Activated T-cell treated with anti-CD3 and anti-CD28 coated beads, Interleukin-2, amount 50 U/mL, for 24 hours (primary cell): ENCODE measurements at regions not wholly inside any gene's neighbourhood (a gene's known extent, or its start where the extent isn't known, plus 50 kb on each side); places are given as distances from the start of the nearest gene placed in this dataset.

Experiments used
- DNase-seq: peaks from one replicate; pipeline ENCODE4 v3.0.0-alpha.2; 2020
- H3K27ac Mint-ChIP-seq: 2 replicates; pipeline ENCODE4 v1.8.0; 2020; ENCODE audit warnings: mild to moderate bottlenecking, mixed read lengths
- H3K27me3 Mint-ChIP-seq: 2 replicates; pipeline ENCODE4 v1.8.0; 2020; ENCODE audit warnings: mixed read lengths
- H3K36me3 Mint-ChIP-seq: 2 replicates; pipeline ENCODE4 v1.8.0; 2020; ENCODE audit warnings: low read depth, mixed read lengths
- H3K4me1 Mint-ChIP-seq: 2 replicates; pipeline ENCODE4 v1.8.0; 2020; ENCODE audit warnings: low read depth, mixed read lengths
- H3K4me3 Mint-ChIP-seq: 2 replicates; pipeline ENCODE4 v1.8.0; 2020; ENCODE audit warnings: mild to moderate bottlenecking, moderate library complexity, mixed read lengths
- H3K9me3 Mint-ChIP-seq: 2 replicates; pipeline ENCODE4 v1.8.0; 2020; ENCODE audit warnings: mixed read lengths

DNA sequence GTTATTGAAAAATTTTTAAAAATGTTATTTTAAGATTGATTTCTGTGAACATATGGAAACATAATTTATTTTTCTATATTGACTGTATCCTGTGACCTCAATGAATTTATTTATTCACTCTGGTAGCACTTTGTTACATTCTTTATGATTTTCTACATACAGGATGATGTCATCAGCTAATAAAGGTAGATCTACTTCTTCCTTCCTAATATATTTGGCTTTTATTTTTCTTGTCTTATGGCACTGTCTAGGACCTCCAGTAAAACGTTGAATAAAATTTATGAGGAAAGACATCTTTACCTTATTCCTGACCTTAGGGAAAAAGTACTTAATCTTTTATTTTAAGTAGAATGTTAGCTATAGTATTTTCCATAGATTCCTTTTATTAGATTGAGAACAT, 78.8 kb upstream of the MAF start:
- Mint-ChIP-seq H3K4me1 (no peaks in the 10 kb centered on the region), H3K4me3 (no peak overlapping the region), H3K36me3 (no peaks in the 10 kb centered on the region), H3K27ac (no peak overlapping the region), H3K27me3 (no peaks in the 10 kb centered on the region), H3K9me3 (no peaks in the 10 kb centered on the region)
- no peak for DNase-seq

DNA sequence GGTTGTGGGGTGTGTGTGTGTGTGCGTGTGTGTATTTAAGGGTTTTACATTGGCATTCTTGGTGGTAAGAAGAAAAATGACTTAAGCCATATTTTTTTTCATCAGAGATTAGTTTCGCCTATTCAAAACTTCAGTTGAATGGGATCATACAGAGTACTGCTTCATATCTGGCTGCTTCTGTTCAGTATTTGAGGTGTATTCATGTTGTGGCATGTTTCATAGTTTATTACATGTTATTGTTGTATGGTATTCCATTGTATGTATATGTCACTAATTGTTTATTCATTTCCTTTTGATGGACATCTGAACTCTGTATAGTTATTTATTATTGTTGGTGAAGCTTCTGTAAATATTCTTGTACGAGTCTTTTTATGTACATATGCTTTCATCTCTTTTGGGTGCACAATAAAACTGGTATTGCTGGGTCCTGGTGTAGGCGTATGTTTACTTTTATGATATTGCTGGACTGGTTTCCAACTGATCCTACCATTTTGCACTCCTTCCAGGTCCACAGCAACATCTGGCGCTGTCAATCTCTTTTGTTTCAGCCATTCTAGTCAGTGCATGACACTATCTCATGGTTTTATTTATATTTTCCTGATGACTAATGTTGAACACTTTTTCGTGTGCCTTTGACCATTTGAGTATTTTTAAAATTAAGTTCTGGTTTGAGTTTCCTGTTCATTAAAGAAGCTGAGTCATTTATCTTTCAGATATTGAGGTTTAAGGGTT, 77.4 kb upstream of the MAF start:
- Mint-ChIP-seq H3K36me3 (no peaks in the 10 kb centered on the region), H3K27me3 (no peaks in the 10 kb centered on the region), H3K9me3 (no peaks in the 10 kb centered on the region), H3K27ac (no peak overlapping the region), H3K4me1 (no peaks in the 10 kb centered on the region), H3K4me3 (no peak overlapping the region)
- DNase-seq, result no peak

DNA sequence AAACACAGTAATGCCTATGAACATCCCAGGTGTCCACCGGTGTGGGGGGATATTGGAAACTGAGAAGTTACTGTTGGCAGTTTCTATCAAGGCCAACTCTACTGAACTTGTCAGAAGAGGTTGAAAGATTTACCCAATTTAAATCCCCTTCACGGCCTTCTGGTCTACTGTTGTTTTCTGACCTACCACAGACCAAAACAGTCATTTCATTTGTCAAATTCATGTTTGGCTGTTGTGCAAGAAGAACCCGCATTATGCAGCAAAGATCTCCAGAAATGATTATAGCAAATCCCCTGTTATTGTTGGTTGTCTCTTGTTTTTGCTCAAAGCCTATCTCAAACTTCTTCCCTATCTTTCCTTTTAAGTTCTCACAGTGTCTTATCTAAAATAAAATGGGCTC, 73.1 kb upstream of the MAF start:
- no peak for DNase-seq
- peaks cover 5% of the 10 kb centered on the region for H3K9me3 Mint-ChIP-seq
- H3K27ac Mint-ChIP-seq, result no peak overlapping the region
- peaks cover 9% of the 10 kb centered on the region for H3K27me3 Mint-ChIP-seq
- no peaks in the 10 kb centered on the region for H3K36me3 Mint-ChIP-seq
- H3K4me3 Mint-ChIP-seq, result no peak overlapping the region
- H3K4me1 Mint-ChIP-seq, result no peaks in the 10 kb centered on the region

DNA sequence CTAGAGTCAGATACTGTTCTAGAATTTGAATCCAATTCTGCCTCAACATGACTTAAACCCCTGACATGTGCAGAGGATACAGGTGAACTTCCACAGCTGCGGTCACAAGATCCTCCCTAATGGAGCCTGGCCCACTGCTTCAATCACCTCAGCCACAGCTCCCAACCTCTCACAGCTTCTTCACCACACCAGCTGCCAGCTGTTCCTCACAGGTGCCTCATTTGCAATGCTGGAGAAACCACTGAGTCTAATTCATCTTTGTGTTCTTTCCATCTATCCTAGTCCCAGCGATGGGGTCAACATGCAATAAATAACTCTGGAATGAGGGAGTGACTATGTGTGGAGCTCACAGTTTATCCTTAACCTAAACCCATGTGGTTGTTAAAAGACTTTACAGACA, 72.0 kb upstream of the MAF start:
- DNase-seq, result no peak
- H3K27ac Mint-ChIP-seq, result no peak overlapping the region
- H3K4me1 Mint-ChIP-seq, result no peaks in the 10 kb centered on the region
- no peak overlapping the region for H3K4me3 Mint-ChIP-seq
- H3K36me3 Mint-ChIP-seq, result no peaks in the 10 kb centered on the region
- peaks cover 5% of the 10 kb centered on the region for H3K9me3 Mint-ChIP-seq
- peaks cover 9% of the 10 kb centered on the region for H3K27me3 Mint-ChIP-seq

DNA sequence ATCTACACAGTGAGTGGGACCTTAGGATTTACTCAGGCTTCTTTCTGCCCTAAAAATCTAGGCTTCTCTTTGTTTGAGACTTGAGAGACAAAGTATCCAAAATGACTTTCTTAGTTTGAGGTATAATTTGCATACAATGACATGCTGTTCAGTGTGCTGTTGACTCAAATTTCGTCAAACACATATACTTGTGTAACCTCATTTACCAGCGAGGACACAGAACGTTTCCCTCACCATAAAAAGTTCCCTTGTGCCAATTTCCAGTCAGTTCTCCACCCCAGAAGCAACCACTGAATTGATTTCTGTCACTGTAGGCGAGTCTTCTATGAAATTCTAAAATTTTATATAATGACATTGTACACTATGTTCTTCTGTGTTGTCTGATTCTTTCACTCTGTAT, 68.0 kb upstream of the MAF start:
- Mint-ChIP-seq H3K27ac (no peak overlapping the region), H3K4me1 (no peaks in the 10 kb centered on the region)

DNA sequence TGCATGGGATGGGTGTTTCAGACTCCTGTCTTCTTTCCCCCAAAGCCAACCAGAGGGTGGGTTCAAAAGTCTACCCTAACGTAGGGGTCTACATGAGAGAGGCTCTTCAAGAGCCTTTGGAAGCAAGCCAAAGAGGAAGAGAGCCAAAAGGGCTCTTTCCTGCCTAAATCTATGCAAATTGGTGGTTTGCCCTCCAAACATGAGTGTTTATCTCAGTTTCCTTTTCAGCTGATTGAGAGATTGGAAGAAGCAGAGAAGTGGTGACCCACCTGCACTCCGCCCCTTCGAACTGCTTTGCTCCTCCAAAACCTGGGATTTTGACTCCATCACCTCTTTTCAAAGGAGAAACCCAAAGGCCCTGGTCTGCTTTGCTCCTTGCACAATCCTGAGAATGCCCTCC, 65.4 kb upstream of the MAF start:
- peaks cover 5% of the 10 kb centered on the region for H3K9me3 Mint-ChIP-seq
- H3K4me1 Mint-ChIP-seq, result no peaks in the 10 kb centered on the region
- H3K36me3 Mint-ChIP-seq, result no peaks in the 10 kb centered on the region
- H3K4me3 Mint-ChIP-seq, result no peak overlapping the region
- peaks cover 31% of the 10 kb centered on the region for H3K27me3 Mint-ChIP-seq
- no peak for DNase-seq
- no peak overlapping the region for H3K27ac Mint-ChIP-seq

More for the DNA sequence above, 68.0 kb upstream of the MAF start:
- DNase-seq, result no peak
- Mint-ChIP-seq H3K27me3 (peaks cover 29% of the 10 kb centered on the region), H3K9me3 (peaks cover 5% of the 10 kb centered on the region), H3K36me3 (no peaks in the 10 kb centered on the region), H3K4me3 (no peak overlapping the region)

- H3K27ac Mint-ChIP-seq, result no peak overlapping the region
- H3K9me3 Mint-ChIP-seq, result peaks cover 3% of the 10 kb centered on the region
- no peaks in the 10 kb centered on the region for H3K4me1 Mint-ChIP-seq
- H3K4me3 Mint-ChIP-seq, result no peak overlapping the region
- H3K36me3 Mint-ChIP-seq, result no peaks in the 10 kb centered on the region
- DNase-seq, result no peak
- H3K27me3 Mint-ChIP-seq, result peaks cover 25% of the 10 kb centered on the region
Measured at GRCh38 chr16:79664407-79664806, 63.9 kb upstream of the MAF start.

DNA sequence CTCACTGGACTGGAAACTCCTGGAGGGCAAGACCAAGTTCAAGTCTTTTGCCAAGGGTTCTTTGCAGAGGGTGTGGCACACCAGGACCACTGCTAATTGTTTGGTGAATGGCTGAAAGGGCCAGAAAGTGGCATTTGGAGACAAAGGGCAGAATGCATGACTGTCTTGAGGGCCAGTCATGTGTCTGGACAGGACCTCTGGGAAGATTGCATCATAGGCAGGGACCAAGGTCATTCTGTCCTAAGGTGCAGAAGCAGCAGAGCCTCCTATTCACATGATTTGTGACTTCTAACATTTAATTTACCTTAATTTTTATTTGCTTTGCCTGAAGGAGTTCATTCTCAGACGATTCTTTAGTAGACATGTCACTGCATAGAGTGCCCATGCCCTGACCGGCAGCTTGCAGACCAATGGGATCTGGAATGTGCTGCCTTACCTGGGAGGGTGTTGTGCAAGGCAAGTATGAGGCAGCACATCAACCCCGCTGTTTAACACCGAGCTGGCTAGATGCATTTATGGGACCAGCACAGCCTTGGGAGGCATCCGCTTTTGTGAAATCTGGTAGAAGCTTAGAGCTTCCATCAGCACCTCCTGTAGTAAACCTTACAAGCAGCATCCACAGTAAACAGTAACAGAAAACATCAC, 62.3 kb upstream of the MAF start:
- no peak overlapping the region for H3K27ac Mint-ChIP-seq
- H3K27me3 Mint-ChIP-seq, result peaks cover 24% of the 10 kb centered on the region
- no peaks in the 10 kb centered on the region for H3K36me3 Mint-ChIP-seq
- no peak for DNase-seq
- H3K9me3 Mint-ChIP-seq, result no peaks in the 10 kb centered on the region
- no peaks in the 10 kb centered on the region for H3K4me1 Mint-ChIP-seq
- H3K4me3 Mint-ChIP-seq, result no peak overlapping the region

GRCh38 chr16:79662122-79662521, 61.6 kb upstream of the MAF start:
- no peaks in the 10 kb centered on the region for H3K36me3 Mint-ChIP-seq
- H3K27ac Mint-ChIP-seq, result no peak overlapping the region

DNA sequence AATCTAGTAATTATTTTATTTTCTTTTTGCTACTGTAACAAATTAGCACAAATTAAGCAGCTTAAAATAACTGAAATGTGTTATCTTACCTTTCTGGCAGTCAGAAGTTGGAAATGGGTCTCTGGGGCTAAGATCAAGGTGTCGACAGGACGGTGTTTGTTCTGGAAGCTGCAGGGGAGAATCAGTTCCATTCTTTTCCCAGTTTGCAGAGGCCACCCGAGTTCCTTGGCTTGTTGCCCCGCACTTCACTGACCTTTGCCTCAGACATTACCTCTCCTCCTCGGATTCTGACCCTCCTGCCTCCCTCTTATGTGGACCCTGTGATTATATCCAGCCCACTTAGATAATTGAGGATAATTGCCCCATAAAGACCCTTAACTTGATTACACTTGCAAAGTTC, 61.0 kb upstream of the MAF start:
- Mint-ChIP-seq H3K4me3 (no peak overlapping the region), H3K27me3 (peaks cover 24% of the 10 kb centered on the region), H3K36me3 (no peaks in the 10 kb centered on the region), H3K4me1 (no peaks in the 10 kb centered on the region), H3K9me3 (no peaks in the 10 kb centered on the region), H3K27ac (no peak overlapping the region)
- DNase-seq, result no peak

More at GRCh38 chr16:79662122-79662521, 61.6 kb upstream of the MAF start:
- no peaks in the 10 kb centered on the region for H3K9me3 Mint-ChIP-seq
- H3K4me1 Mint-ChIP-seq, result no peaks in the 10 kb centered on the region
- DNase-seq, result no peak
- H3K4me3 Mint-ChIP-seq, result no peak overlapping the region
- peaks cover 24% of the 10 kb centered on the region for H3K27me3 Mint-ChIP-seq

GRCh38 chr16:79659344-79659743, 58.8 kb upstream of the MAF start:
- DNase-seq, result no peak
- Mint-ChIP-seq H3K4me3 (no peak overlapping the region), H3K4me1 (no peaks in the 10 kb centered on the region), H3K36me3 (no peaks in the 10 kb centered on the region), H3K27me3 (peaks cover 9% of the 10 kb centered on the region), H3K9me3 (no peaks in the 10 kb centered on the region), H3K27ac (no peak overlapping the region)

GRCh38 chr16:79658301-79659033, 57.9 kb upstream of the MAF start:
- Mint-ChIP-seq H3K27me3 (peaks cover 3% of the 10 kb centered on the region), H3K4me1 (no peaks in the 10 kb centered on the region), H3K36me3 (no peaks in the 10 kb centered on the region), H3K4me3 (no peak overlapping the region), H3K27ac (no peak overlapping the region), H3K9me3 (no peaks in the 10 kb centered on the region)
- no peak for DNase-seq

DNA sequence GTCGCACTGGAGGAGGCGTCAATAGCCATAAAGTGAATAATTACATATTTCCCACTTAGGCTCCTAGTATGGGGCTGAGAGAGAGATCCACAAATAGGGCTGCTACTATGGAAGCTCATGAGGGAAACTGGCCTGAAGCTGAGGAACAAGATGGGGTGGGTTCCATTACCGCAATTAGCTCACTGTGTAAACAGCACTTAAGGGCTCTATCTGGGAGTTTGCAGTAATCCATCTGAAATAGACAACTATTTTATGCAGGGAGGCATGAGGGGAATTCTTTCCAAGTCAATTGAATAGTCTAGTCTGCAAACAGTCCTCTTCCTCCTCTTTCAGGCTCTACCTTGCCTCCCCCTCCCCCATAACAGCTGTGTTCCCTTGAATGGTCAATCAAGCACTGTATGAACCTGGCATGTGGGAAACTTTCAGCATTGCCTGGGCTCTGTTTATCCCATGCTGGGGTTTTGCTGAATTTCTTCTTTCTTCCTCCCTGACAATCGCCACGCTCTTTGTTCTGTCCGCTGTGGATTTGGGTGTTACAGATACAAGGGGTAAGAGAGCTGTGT, 56.1 kb upstream of the MAF start:
- no peak for DNase-seq
- no peaks in the 10 kb centered on the region for H3K36me3 Mint-ChIP-seq
- H3K27ac Mint-ChIP-seq, result no peak overlapping the region
- no peaks in the 10 kb centered on the region for H3K9me3 Mint-ChIP-seq
- H3K4me1 Mint-ChIP-seq, result no peaks in the 10 kb centered on the region
- H3K27me3 Mint-ChIP-seq, result peaks cover 9% of the 10 kb centered on the region
- no peak overlapping the region for H3K4me3 Mint-ChIP-seq

- H3K4me3 Mint-ChIP-seq, result no peak overlapping the region
- no peaks in the 10 kb centered on the region for H3K4me1 Mint-ChIP-seq
- H3K36me3 Mint-ChIP-seq, result no peaks in the 10 kb centered on the region
- H3K9me3 Mint-ChIP-seq, result no peaks in the 10 kb centered on the region
- no peak overlapping the region for H3K27ac Mint-ChIP-seq
- DNase-seq, result no peak
- H3K27me3 Mint-ChIP-seq, result peaks cover 9% of the 10 kb centered on the region
Measured at GRCh38 chr16:79653373-79653891, 52.9 kb upstream of the MAF start.

DNA sequence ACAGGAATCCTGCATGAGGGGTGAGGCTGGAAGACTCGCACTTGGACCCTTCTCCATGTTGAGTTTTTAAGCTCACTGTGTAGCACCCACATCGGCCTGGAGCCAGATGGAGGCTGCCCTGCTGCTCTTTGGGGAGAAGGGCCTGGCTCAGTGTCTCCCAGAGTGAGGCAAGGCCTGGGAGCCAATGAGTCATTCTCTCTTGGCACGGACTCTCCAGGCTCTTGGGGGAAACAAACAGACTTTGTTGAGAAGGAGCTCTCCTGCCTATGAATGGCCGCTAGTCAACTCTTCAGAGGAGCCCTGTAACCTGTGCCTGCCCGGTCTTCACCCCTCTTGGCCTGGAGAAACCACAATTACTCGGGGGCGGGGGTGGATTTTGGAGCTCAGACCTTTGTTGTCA, 50.8 kb upstream of the MAF start:
- Mint-ChIP-seq H3K9me3 (no peaks in the 10 kb centered on the region), H3K27ac (no peak overlapping the region)

More for the DNA sequence above, 50.8 kb upstream of the MAF start:
- H3K4me3 Mint-ChIP-seq, result no peak overlapping the region
- DNase-seq, result no peak
- H3K27me3 Mint-ChIP-seq, result peaks cover 9% of the 10 kb centered on the region
- no peaks in the 10 kb centered on the region for H3K36me3 Mint-ChIP-seq
- no peaks in the 10 kb centered on the region for H3K4me1 Mint-ChIP-seq
